ENCODE measurements at regions not wholly inside any gene's neighbourhood (a gene's known extent, or its start where the extent isn't known, plus 50 kb on each side); places are given as distances from the start of the nearest gene placed in this dataset.
"Not testable (repeated sequence)": the region's sequence is repeated elsewhere in the genome, so short reads cannot be mapped to it uniquely, and the experiment has no call there.

GRCh38 chr20:25857091-25857788 is 160.6 kb upstream of the ZNF337 start:
- TF ChIP-seq CTCF, EP300 (IDR thresholded peaks at IDR 0.05): not testable (repeated sequence)

Data from esophagus muscularis mucosa (tissue), 3 donors.